HG02610 (cell line): ENCODE measurements at regions not wholly inside any gene's neighbourhood (a gene's known extent, or its start where the extent isn't known, plus 50 kb on each side); places are given as distances from the start of the nearest gene placed in this dataset.
"Not testable (repeated sequence)": the region's sequence is repeated elsewhere in the genome, so short reads cannot be mapped to it uniquely, and the experiment has no call there.

Experiments
- ATAC-seq: cut with Tn5 transposase; IDR thresholded peaks from one replicate; pipeline ENCODE4 v1.9.1; 2021; ENCODE audit warnings: mild to moderate bottlenecking, moderate library complexity; ENCODE audit not compliant: unreplicated experiment

GRCh38 chr14:41549821-41550607, 56.7 kb upstream of the LRFN5 start:
- ATAC-seq, result no peak

GRCh38 chr14:41549282-41549681, 57.4 kb upstream of the LRFN5 start:
- ATAC-seq, result no peak

GRCh38 chr14:41548666-41549065, 58.0 kb upstream of the LRFN5 start:
- no peak for ATAC-seq

GRCh38 chr14:41541333-41541732, 65.3 kb upstream of the LRFN5 start:
- no peak for ATAC-seq

GRCh38 chr14:41532255-41532654, 74.4 kb upstream of the LRFN5 start:
- ATAC-seq, result no peak

- no peak for ATAC-seq
Measured at GRCh38 chr14:41521891-41522290, 84.8 kb upstream of the LRFN5 start.

GRCh38 chr14:41518030-41518429, 88.6 kb upstream of the LRFN5 start:
- not testable (repeated sequence) for ATAC-seq

GRCh38 chr14:41506552-41506951, 100.1 kb upstream of the LRFN5 start:
- ATAC-seq, result no peak

GRCh38 chr14:41505491-41505890, 101.2 kb upstream of the LRFN5 start:
- ATAC-seq, result no peak

- no peak for ATAC-seq
Measured at GRCh38 chr14:41498959-41499358, 107.7 kb upstream of the LRFN5 start.

GRCh38 chr14:41490323-41490722, 116.4 kb upstream of the LRFN5 start:
- ATAC-seq, result no peak

- no peak for ATAC-seq
Measured at GRCh38 chr14:41489315-41489972, 117.2 kb upstream of the LRFN5 start.

- no peak for ATAC-seq
Measured at GRCh38 chr14:41488401-41488800, 118.3 kb upstream of the LRFN5 start.

- no peak for ATAC-seq
Measured at GRCh38 chr14:41482861-41483260, 123.8 kb upstream of the LRFN5 start.

- no peak for ATAC-seq
Measured at GRCh38 chr14:41476526-41476925, 130.2 kb upstream of the LRFN5 start.

- ATAC-seq, result no peak
Measured at GRCh38 chr14:41461380-41461779, 145.3 kb upstream of the LRFN5 start.

GRCh38 chr14:41457393-41457792, 149.3 kb upstream of the LRFN5 start:
- ATAC-seq, result no peak

- ATAC-seq, result no peak
Measured at GRCh38 chr14:41449066-41449465, 157.6 kb upstream of the LRFN5 start.

- ATAC-seq, result no peak
Measured at GRCh38 chr14:41446008-41446407, 160.7 kb upstream of the LRFN5 start.

- ATAC-seq, result no peak
Measured at GRCh38 chr14:41423503-41423902, 183.2 kb upstream of the LRFN5 start.

GRCh38 chr14:41421308-41421707, 185.4 kb upstream of the LRFN5 start:
- ATAC-seq, result not testable (repeated sequence)

- no peak for ATAC-seq
Measured at GRCh38 chr14:41419709-41420108, 187.0 kb upstream of the LRFN5 start.
